HG02970 (cell line): ENCODE measurements at regions not wholly inside any gene's neighbourhood (a gene's known extent, or its start where the extent isn't known, plus 50 kb on each side); places are given as distances from the start of the nearest gene placed in this dataset.

Experiments used
- ATAC-seq: cut with Tn5 transposase; IDR thresholded peaks from one replicate; pipeline ENCODE4 v1.9.1; 2021; ENCODE audit warnings: mild to moderate bottlenecking, moderate library complexity, moderate number of reproducible peaks; ENCODE audit not compliant: unreplicated experiment, low FRiP score

- ATAC-seq: no peak
Observed at GRCh38 chr13:74193391-74193790, 59.2 kb upstream of the KLF12 start.

- no peak for ATAC-seq
Observed at GRCh38 chr13:74191410-74191809, 57.2 kb upstream of the KLF12 start.

- ATAC-seq: no peak
Observed at GRCh38 chr13:74190999-74191398, 56.8 kb upstream of the KLF12 start.

- no peak for ATAC-seq
Observed at GRCh38 chr13:74187564-74187963, 53.4 kb upstream of the KLF12 start.

GRCh38 chr13:74184283-74184682 lies 50.1 kb upstream of the KLF12 start:
- no peak for ATAC-seq
